HG03457 (cell line): ENCODE measurements at regions not wholly inside any gene's neighbourhood (a gene's known extent, or its start where the extent isn't known, plus 50 kb on each side); places are given as distances from the start of the nearest gene placed in this dataset.

Experiments
- ATAC-seq: cut with Tn5 transposase; IDR thresholded peaks from one replicate; pipeline ENCODE4 v1.9.1; 2021; ENCODE audit warnings: moderate number of reproducible peaks; ENCODE audit not compliant: unreplicated experiment

DNA sequence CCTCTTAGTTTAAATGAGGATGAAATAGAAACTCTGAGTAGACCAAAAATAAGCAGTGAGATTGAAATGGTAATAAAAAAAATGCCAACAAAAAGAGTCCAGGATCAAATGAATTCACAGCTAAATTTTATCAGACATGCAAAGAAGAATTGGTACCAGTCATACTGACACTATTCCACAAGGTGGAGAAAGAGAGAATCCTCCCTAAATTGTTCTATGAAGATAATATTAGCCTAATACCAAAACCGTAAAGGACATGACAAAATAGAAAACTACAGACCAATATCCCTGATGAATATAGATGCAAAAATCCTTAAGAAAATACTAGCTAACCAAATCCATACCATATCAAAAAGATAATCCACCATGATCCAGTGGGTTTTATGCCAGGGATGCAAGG is 169.8 kb upstream of the CHORDC1 start:
- ATAC-seq = no peak

DNA sequence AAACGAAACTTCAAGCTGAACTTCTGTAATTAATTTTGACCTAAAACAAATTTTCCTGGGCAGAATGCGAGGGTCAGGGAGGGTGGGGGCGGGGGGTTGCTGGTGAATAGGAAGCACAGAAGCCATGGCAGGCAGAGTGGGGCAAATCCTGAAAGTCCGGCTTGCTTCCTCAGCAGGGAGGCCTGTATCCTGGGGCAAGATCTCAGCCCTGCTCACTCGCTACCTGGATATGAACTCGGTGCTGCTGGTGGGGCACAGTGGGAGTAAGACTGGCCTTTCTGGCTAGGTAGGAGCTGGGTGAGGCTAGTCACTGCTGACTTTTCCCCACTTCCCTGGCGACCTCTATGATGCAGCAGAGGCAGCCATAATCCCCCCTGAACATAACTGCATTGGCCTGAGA is 168.9 kb upstream of the CHORDC1 start:
- no peak for ATAC-seq

DNA sequence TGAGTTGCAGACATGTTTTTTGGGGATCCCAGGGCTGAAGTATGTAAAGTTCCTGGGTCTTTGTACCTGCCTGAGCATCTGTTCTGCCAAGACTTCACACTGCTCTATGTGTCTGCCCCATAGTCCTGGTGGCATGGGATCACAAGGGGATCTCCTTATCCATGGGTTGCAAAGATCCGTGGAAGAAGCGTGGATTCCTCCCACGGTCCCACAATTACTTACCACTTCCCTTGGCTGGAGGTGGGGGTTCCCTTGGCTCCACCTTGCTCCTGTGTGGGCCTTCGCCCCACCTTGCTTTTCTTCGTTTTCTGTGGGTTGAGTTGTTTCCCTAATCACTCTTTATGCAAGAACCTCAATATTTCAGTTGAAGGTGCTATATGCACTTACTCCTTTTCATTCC is 157.4 kb upstream of the CHORDC1 start:
- no peak for ATAC-seq

DNA sequence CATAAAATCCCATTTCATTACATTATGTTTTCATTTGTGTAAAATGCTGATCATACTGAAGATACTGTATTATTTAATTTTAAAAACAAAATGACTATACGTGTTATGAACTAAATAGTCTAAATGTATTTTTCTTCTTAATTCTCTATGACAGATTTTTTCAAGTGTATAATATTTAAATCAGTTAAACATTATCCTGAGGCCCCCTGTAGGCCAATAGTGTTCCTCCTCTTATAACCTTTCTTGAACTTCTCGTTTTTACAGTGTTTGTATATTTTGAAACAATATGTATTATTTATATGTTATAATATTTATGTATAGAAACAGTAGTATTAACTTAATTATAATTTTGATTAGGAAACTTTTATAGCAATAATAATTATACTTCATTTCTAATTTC is 151.1 kb upstream of the CHORDC1 start:
- no peak for ATAC-seq

DNA sequence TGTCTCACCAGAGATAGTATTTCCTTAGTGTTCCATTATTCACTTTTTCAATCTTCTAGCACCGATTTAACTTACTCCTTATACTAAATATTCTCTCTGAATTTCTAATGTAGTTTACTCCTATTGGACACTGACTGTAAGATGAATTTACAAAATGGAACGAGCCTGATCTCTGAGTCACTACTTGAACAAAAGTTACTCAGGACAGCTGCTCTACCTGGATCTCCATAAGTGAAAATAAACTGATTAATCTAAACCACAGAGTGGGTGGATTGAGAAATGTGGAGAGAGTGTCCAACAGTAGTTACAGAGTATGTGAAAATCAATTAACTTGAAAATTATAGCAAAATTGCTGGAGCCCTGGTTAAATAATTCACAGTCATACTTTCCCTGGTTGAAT is 141.7 kb upstream of the CHORDC1 start:
- no peak for ATAC-seq

DNA sequence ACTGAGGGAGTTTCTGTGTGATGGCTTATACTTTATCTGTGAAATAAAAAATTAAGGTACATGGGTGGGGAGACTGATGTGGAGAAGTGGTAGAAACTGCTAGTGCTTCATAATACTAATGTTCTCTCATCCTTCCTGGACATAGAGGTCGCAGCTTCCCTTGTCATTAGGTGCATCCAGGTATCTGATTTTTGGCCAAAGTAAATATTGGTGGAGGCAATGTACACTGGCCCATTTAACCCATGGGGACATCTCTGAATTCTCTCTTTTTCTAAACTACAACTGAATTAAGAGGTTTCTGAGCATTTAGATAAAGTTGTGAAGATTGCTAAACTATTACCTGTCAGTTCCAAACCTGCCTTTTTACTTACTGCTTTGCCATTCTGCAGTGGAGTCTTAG is 140.9 kb upstream of the CHORDC1 start:
- ATAC-seq = no peak

DNA sequence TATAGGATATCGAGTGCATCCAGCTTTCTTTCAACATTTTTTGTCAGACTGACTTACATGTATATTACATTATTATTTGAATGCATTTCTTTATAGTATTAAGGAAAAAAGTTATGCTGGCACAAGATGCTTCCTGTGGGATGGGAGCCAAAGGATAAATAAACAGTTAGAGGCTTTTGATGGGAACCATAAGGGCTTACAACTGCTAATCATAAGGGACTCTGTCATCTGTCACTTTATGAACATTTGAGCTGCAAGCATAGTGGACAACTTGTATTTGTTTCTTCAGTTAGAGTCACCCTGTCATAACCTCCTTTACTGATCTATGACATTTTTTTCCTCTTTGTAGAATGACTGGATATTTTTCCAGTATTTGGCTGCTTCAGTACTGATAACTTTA is 132.4 kb upstream of the CHORDC1 start:
- no peak for ATAC-seq

DNA sequence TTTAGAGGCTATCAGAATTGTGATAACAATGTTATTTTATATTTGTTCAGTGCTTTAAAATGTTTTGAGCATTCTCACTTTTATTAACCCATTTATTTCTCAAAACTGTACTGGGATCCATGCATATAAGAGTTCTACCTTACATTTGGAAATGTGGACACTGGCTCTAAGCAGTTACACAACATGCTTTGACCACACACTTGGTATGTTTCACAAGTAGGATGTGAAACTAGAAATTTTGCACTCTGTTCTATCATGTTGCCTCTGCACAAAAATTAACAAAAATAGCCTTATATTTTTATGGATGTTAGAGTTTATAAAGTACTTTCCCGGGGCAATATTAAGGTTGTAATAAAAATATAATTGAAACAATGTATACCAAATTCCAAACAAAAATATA is 126.9 kb upstream of the CHORDC1 start:
- no peak for ATAC-seq

DNA sequence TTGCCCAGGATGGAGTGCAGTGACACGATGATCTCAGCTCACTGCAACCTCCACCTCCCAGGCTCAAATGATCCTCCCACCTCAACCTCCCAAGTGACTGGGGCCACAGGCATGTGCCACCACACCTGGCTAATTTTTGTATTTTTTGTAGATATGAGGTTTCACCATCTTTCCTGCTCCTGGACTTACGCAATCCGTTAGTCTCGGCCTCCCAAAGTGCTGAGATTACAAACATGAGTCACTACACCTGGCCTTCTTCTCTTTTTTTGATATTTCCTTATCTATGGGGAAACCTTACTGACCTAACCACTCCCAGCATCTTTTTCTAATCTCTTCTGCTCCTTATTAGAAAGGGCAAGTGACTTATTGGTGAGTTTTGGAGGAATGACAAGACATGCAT is 121.7 kb upstream of the CHORDC1 start:
- no peak for ATAC-seq

DNA sequence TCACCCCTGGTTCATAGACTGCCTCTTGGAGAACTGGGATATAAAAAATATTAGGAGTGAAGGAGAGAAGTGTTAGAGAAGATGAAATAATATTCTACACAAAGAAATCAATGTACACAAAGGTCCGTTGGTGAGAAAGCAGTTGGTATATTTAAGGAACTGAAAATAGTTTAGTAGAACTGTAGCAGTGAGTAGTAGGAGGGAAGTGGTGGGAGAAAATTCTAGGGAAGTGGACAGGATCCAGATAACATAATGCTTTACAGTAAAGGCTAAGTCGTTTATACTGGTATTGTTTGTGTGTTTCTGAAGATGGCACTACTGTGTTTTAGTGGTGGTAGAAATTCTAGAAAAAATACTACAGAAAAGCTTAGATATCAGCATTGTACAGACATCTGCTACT is 120.8 kb upstream of the CHORDC1 start:
- no peak for ATAC-seq

DNA sequence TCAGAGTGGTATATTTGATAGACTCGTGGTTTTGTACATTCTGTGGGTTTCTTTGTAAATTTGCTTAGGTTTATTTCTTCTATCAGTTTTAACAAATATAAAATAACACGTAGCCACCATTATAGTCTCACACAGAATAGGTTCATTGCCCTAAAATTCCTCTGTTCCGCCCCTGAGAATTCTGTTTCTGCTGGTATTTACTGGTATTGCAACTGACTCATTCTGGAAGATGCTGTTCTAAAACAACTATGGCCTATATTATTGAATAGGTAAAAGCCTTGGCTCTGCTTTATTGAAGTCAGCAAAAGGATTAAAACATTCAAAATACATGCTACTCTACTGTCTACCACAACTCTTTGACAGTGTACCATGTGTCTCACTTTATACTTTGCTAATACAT is 119.1 kb upstream of the CHORDC1 start:
- ATAC-seq = no peak

DNA sequence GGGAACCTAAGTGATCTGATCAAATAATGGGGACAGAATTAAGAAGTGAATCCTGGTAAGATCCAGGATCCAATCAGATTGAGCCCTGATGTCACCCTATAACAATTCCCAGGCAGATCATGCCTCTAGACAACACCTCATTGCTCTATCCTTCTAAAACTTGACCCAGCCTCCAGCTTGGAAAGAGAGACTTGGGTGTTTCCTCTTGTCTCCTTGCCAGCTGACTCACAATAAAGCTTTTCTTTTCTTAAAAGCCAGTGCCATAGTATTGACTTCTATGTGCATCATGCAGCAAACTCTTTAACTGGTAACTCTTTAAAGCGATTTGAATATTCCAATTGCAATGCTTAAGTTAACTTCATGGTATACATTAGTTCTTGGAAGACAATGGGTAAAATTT is 109.6 kb upstream of the CHORDC1 start:
- ATAC-seq = no peak

DNA sequence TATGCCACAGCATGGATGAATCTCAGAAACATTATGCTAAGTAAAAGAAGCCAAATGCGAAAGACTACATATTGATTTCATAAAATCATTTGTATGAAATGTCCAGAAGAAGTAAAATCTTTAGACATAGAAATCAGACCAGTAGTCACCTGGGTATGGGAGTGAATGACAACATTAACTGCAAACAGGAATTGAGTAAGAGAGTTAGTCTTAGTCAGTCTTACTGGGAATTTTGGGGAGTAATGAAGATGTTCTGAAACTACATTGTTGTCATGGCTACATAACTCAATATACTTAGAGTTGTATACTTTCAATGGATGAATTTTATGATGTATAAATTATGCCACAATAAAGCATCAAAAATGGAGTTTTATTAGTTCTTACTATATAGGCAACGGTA is 107.8 kb upstream of the CHORDC1 start:
- ATAC-seq = no peak

DNA sequence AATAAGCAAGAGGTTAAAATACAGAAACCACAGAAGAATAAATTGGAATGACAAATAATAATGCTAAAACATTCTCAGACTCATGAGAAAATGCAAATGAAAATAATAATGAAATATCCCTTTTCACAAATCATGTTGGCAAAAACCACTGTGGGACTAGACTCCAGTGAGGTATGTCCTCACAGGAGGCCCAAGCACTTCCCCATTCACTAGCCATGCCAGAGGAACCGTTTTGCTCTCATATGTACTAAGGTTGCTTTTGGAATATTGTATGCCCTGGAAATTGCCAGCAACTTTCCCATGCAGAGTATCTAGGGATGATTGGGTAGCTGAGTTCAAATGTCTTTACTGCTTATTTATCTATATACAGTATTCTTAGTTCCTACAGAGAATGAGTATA is 106.2 kb upstream of the CHORDC1 start:
- ATAC-seq = no peak

DNA sequence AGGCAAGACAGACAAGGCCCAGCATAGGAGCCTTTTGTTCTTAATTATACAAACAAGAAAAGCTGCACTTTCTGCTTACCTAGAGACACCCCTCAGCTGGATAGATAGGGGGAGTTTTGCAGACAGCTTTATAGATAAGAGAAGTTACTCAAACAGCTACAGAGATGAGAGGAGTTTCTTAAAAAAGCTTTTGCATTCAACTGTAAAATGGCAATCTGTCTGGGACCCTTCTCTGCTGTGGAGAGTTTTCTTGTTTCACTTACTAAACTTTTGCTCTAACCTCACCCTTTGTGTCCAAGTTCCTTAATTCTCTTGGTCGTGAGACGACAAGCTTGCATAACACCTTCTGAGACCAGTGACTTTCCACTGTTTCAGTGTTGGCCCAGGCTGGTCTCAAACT is 103.8 kb upstream of the CHORDC1 start:
- ATAC-seq = no peak

DNA sequence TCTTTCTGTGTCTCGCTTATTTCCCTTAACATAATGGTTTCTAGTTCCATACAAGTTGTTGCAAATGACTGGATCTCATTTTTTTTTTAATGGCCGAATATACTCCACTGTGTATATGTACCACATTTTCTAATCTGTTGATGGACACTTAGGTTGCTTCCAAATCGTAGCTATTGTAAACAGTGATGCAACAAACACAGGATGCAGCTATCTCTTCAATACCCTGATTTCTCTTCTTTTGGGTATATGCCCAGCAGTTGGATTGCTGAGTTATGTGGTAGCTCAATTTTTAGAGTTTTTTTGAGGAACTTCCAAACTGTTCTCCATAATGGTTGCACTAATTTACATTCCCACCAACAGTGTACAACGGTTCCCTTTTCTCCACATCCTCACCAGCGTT is 100.4 kb upstream of the CHORDC1 start:
- ATAC-seq = no peak

DNA sequence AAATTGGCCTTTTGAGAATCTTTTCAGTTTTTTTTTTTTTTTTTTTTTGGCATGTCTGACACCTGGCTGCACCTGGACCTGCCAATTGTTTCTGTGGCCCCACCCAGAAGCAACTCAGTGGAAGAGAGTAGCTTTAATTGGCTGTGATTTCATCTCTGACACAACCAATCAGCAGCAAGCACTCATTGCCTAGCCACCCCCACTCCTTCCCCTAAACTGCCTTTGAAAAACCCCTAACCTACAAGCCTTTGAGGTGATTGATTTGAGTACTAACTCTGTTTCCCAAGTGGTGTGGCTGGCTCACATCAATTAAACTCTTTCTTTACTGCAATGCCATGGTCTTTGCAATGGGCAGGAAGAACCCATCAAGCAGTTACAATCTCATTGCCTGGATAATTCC is 98.2 kb upstream of the CHORDC1 start:
- no peak for ATAC-seq

DNA sequence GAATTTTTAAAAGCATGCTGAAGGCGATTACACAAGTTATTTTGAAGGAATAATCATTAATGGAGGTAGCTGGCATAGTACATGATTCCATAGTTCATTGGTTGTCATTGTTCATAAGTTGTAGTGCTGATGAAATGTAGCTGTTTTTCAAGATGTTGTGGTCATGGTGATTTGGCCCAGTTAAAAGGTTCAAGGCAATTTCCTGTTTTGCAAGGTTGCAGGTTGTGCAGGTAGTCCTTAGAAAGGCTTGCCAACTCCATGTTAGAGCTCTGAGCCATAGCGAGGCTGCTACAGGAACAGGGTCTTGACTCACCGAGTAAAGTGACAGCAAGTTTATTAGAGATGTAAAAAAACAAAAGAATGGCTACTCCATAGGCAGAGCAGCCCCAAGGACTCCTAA is 95.8 kb upstream of the CHORDC1 start:
- no peak for ATAC-seq

DNA sequence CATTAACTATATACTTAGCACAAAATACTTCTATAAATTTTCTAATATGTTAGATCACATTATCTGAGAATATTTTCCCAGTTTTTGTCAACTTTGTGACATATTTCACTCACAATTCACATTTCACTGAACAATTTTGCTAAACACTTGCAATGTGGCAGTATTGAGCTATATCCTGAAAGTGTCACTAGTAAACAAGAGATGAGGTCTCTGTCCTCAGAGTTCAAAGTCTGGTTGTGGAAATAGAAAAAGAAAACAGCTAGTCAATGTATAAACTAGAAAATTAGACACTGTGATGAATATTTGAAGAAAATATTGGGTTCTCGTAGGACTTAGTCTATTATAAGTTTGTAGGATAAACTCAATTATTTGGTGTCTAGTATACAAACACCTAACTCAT is 87.4 kb upstream of the CHORDC1 start:
- no peak for ATAC-seq

DNA sequence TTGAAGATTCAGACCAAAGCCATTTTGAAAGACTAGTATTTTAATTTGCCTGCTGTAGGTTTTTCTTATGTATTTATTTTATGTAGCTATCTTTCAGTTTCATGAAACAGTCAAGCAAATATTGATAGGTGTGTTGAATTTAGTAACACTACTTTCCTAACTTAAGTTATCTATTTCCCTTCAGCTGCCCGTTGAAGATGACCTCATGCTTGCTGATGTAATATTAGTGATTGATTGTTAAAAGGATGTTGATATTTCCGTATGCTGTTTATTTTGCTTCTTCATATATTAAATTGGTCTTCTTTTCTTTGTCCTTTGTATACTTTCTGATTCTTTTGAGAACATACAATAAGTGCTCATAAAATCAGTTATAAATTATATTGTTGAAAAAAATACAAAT is 86.8 kb upstream of the CHORDC1 start:
- no peak for ATAC-seq

DNA sequence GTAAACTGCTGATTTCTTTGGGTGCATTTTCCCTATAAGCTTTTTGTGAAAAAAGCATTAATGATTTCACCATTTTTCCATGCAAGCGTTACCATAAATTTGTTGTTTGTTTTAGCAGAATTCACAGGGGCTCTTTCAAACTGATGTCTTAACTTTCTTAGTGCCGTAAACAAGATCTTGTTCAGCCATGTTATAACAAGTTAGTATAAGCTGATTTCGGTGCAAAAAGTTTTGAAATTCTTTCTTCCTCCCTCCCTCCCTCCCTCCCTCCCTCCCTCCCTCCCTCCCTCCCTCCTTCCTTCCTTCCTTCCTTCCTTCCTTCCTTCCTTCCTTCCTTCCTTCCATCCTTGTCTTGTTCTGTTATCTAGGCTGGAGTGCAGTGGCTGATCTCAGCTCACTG is 71.7 kb upstream of the CHORDC1 start:
- no peak for ATAC-seq

DNA sequence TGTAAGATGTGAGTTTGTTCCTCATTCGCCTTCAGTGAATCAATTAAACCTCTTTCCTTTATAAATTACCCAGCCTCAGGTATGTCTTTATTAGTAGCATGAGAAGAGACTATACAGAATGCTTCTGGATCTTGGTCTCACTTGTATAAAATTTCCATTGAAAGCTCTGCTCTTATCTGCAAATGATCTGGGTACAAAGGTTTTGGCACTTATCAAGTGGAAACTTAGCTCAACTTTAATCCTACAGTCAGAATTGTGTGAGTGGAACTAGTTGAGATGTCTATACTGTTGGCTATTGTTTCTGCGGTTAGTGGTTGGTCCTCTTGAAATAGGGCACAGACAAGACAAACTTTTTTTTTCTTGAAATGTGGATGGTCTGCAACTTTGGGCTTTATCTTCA is 71.2 kb upstream of the CHORDC1 start:
- ATAC-seq = no peak

DNA sequence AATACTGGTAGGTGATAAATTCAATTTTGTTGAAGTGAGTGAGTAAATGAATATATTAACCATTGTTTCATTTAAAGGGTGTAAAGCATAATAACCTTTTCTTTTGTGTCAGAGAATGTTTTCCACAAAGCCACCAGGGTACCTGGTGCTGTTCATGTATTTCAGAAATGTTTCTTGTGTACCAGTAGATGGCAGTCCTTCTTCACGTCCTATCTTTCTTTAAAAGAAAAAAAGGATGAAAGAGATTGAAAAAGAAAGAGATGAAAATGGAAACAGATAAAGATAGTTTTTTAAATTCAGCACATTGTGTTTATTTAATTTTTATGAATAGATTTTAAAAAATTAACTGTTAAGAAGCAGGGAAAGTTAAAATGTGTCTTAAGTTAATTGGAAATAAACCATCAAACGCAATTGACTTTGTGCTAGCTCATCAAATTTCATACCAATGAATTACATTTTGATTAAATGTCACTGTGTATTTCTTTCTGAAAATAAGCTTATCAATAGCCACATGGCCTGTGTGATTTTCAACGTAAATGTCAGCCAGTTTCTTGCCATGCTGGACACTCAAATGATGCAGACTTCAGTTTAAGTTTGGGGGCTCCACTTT is 65.5 kb upstream of the CHORDC1 start:
- ATAC-seq = no peak

DNA sequence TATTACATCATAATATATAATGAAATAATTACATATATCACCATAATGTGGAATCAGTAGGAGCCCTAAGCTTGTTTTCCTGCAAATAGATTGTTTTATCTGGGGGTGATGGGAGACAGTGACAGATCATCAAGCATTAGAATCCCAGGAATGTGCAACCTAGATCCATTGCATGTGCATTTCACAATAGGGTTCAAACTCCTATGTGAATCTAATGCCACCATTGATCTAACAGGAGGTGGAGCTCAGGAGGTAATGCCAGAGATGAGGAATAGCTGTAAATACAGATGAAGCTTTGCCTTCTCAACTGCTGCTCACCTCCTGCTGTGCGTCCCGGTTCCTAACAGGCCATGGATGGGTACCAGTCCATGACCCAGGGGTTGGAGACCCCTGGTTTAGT is 63.8 kb upstream of the CHORDC1 start:
- no peak for ATAC-seq
